ENCODE measurements at regions not wholly inside any gene's neighbourhood (a gene's known extent, or its start where the extent isn't known, plus 50 kb on each side); places are given as distances from the start of the nearest gene placed in this dataset.

DNA sequence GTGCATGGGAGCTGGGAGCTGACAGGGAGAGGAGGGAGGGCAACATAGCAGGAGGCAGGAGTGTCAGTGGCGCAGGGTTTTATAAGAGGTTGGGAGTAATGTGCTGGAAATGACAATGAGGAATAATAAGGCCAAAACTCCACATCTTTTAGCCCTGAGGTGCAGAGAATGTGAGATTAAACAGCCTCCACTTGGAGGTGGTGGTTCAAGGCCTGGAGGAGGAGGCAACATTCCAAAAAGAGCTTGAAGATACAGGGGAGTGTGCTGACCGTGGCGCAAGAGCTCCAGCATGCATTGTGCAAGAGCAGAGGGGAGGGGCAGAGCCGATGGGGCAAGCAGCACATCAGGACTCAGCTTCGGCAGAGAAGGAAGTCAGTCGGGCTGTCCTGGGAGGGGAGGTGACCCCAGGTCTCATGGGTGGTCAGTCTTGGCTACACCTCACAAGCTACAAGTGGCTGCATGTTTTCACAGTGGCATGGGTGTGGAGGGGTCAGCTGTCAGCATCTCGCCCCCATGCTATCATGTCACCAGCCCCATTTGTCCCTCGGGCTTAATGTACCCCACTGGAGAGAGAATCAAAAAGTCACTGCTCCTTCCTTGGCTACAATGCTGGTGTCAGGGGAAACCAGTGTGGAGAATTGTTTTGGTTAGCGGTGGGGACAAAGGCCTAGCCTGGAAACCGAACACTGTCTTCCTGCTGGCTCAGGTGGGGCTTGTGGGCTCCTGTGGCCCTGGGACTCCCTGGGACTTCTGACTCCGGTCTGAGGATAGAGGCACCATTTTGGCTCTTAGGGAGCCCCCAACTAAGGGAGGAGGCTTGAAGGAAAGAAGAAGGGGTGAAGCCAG, 208.0 kb downstream of the ZFP36L2 start:
- H3K27ac ChIP-seq (replicated peaks), result peak overlapping the region; percentile 81

DNA sequence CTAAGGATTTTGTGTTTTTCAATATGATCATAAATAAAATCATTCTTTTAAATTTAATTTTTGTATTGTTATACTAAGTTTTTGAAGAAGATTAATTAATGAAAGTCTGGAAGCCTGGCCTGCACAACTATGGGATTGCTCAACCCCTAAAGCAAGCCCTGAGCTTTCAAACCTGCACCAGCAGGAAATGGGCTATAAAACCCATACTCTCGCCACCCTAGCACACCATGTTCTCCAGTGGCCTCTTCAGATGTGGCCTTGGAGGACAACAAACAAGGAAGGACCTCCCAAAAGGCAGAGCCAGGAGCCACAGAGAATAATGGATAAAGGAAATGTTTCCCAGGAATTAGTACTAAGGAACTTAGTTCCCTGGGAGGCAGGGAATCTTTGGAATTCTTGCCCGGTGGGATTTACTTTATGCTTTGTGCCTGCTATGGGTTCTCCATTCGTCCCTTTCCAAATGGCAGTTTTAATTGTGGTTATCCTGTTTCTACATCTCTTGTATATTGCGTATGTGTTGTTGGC, 212.5 kb downstream of the ZFP36L2 start:
- peak overlapping the region; percentile 97 for H3K27ac ChIP-seq (replicated peaks)
- no peak; the same call in 1 of the 2 replicates for TF ChIP-seq GABPA (IDR thresholded peaks at IDR 0.05; ENCODE audit: low read depth)
- TF ChIP-seq SPI1 (IDR thresholded peaks at IDR 0.05; ENCODE audit: borderline replicate concordance, low read depth), result no peak
- TF ChIP-seq, protein P1, sequence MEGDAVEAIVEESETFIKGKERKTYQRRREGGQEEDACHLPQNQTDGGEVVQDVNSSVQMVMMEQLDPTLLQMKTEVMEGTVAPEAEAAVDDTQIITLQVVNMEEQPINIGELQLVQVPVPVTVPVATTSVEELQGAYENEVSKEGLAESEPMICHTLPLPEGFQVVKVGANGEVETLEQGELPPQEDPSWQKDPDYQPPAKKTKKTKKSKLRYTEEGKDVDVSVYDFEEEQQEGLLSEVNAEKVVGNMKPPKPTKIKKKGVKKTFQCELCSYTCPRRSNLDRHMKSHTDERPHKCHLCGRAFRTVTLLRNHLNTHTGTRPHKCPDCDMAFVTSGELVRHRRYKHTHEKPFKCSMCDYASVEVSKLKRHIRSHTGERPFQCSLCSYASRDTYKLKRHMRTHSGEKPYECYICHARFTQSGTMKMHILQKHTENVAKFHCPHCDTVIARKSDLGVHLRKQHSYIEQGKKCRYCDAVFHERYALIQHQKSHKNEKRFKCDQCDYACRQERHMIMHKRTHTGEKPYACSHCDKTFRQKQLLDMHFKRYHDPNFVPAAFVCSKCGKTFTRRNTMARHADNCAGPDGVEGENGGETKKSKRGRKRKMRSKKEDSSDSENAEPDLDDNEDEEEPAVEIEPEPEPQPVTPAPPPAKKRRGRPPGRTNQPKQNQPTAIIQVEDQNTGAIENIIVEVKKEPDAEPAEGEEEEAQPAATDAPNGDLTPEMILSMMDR (IDR thresholded peaks at IDR 0.05; ENCODE audit: insufficient read depth, low read length), result no peak
- TF ChIP-seq REST (IDR thresholded peaks at IDR 0.05; ENCODE audit: insufficient replicate concordance, low read depth), result no peak
- no peak for TF ChIP-seq POLR2AphosphoS5 (IDR thresholded peaks at IDR 0.05; ENCODE audit: low read depth)
- DNase-seq (ENCODE audit: low read depth in 1 of 2, low spot score in 1 of 2), result peak; percentile 21 to 77
- H3K4me3 ChIP-seq (replicated peaks; ENCODE audit: insufficient read depth, low read length), result no peak overlapping the region
- H3K27me3 ChIP-seq (ENCODE audit: insufficient read depth, poor library complexity, severe bottlenecking), result no peaks in the 10 kb centered on the region

More for the DNA sequence above, 208.0 kb downstream of the ZFP36L2 start:
- peak; percentile 95 to 97 for DNase-seq (ENCODE audit: low read depth in 1 of 2, low spot score in 1 of 2)
- H3K4me3 ChIP-seq (replicated peaks; ENCODE audit: insufficient read depth, low read length), result no peak overlapping the region
- TF ChIP-seq POLR2AphosphoS5 (IDR thresholded peaks at IDR 0.05; ENCODE audit: low read depth) (peak; percentile 86), SPI1 (IDR thresholded peaks at IDR 0.05; ENCODE audit: borderline replicate concordance, low read depth) (peak; percentile 62; the same call in 1 of the 2 replicates), GABPA (IDR thresholded peaks at IDR 0.05; ENCODE audit: low read depth) (no peak), REST (IDR thresholded peaks at IDR 0.05; ENCODE audit: insufficient replicate concordance, low read depth) (no peak)
- TF ChIP-seq, protein P1 (IDR thresholded peaks at IDR 0.05; ENCODE audit: insufficient read depth, low read length), result no peak
- no peaks in the 10 kb centered on the region for H3K27me3 ChIP-seq (ENCODE audit: insufficient read depth, poor library complexity, severe bottlenecking)

DNA sequence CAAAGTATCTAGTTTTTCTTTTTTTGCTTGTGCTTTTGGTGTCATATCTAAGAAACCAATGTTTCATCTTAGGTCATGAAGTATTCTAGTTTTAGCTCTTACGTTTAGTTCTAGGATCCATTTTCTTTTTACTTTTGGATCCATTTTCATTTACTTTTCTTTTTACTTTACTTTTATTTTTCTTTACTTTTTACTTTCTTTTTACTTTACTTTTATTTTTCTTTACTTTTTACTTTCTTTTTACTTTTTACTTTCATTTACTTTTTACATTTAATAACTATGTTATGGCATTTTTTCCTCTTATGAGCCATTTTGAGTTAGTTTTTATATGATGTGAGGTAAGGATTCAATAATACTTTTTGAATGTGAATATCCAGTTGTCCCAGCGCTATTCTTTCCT, 213.4 kb downstream of the ZFP36L2 start:
- no peak for TF ChIP-seq GABPA (IDR thresholded peaks at IDR 0.05; ENCODE audit: low read depth)
- TF ChIP-seq, protein P1 (IDR thresholded peaks at IDR 0.05; ENCODE audit: insufficient read depth, low read length), result no peak
- H3K27ac ChIP-seq (replicated peaks), result peak overlapping the region; percentile 97
- no peak for DNase-seq (ENCODE audit: low read depth in 1 of 2, low spot score in 1 of 2)

More for the DNA sequence above, 213.4 kb downstream of the ZFP36L2 start:
- no peaks in the 10 kb centered on the region for H3K27me3 ChIP-seq (ENCODE audit: insufficient read depth, poor library complexity, severe bottlenecking)
- H3K4me3 ChIP-seq (replicated peaks; ENCODE audit: insufficient read depth, low read length), result no peak overlapping the region
